Endothelial cell of umbilical vein (primary cell): ENCODE measurements at regions not wholly inside any gene's neighbourhood (a gene's known extent, or its start where the extent isn't known, plus 50 kb on each side); places are given as distances from the start of the nearest gene placed in this dataset.

ENCODE experiments used
- POLR2A ChIP-seq: IDR thresholded peaks from 2 replicates; pipeline ENCODE4 v1.6.1; 2012; ENCODE audit warnings: low read depth, mild to moderate bottlenecking, control low read depth, low read length
- POLR2AphosphoS5 ChIP-seq: IDR thresholded peaks from 2 replicates; pipeline ENCODE4 v1.6.1; 2012; ENCODE audit warnings: low read depth, mild to moderate bottlenecking, control low read depth, low read length, moderate library complexity; ENCODE audit not compliant: insufficient read depth
- TF ChIP-seq, protein P1 (sequence below), 2 donors: IDR thresholded peaks; 1 replicate in 1 of 2; 2 replicates in 1 of 2; pipeline ENCODE4 v1.5.1; 2011; ENCODE audit warnings: low read length in 2 of 2, mild to moderate bottlenecking in 2 of 2, moderate library complexity in 2 of 2, control low read depth in 1 of 2, inconsistent platforms in 1 of 2, low read depth in 1 of 2; ENCODE audit not compliant: insufficient read depth in 1 of 2; ENCODE audit errors: extremely low read depth in 1 of 2

DNA sequence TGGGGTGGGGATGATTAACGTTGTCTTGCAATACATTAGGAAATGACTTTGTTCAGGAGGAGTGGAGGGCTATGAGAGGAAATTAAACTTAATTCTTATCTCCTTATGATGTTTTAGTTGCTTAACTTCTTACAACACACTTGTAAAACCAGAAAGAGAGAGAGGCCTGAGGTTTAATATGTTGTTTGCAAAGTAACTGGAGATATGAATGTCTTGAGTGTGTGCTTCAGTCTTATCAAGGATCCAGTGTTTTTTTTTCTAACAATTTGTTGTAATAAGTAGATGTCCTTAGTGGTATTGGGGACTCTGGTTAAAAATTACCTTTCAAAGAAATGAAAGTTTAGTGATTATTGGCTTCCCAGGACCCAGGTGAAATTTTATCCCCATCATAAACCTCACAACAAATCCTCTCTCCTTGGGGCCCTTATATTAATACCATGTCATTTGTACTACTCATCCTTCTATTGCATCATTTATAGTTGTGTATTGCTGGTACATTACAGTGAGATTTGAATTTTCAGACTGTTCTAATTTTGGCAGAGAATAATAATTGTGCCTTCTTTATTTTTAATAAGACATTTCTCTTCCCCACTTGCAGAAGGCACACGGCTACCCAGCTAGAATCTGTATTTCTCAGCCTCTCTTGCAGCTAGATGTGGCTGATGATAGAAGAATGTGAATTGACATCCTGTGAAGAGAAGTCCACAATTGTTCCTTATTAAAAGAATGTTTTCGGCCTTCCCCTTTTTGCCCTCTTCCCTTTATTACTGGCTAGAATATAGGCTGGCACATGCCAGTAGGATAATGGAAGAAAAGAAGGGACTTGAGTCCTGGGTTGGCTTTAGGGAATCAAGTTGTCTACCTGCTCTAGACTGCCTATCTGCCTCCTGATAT, 91.9 kb upstream of the CXCR4 start:
- TF ChIP-seq, protein P1, sequence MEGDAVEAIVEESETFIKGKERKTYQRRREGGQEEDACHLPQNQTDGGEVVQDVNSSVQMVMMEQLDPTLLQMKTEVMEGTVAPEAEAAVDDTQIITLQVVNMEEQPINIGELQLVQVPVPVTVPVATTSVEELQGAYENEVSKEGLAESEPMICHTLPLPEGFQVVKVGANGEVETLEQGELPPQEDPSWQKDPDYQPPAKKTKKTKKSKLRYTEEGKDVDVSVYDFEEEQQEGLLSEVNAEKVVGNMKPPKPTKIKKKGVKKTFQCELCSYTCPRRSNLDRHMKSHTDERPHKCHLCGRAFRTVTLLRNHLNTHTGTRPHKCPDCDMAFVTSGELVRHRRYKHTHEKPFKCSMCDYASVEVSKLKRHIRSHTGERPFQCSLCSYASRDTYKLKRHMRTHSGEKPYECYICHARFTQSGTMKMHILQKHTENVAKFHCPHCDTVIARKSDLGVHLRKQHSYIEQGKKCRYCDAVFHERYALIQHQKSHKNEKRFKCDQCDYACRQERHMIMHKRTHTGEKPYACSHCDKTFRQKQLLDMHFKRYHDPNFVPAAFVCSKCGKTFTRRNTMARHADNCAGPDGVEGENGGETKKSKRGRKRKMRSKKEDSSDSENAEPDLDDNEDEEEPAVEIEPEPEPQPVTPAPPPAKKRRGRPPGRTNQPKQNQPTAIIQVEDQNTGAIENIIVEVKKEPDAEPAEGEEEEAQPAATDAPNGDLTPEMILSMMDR (IDR thresholded peaks at IDR 0.05; ENCODE audit: extremely low read depth in 1 of 2, insufficient read depth in 1 of 2, low read depth in 1 of 2, low read length in 2 of 2), result no peak
- TF ChIP-seq POLR2A, result no peak
- no peak for TF ChIP-seq POLR2AphosphoS5
